Mesenchymal stem cell (in vitro differentiated cells and primary cell): ENCODE measurements at regions not wholly inside any gene's neighbourhood (a gene's known extent, or its start where the extent isn't known, plus 50 kb on each side); places are given as distances from the start of the nearest gene placed in this dataset.

Experiments used
- DNase-seq: peaks from one replicate; pipeline ENCODE4 v3.0.0-alpha.2; 2013
- H2AFZ ChIP-seq: one replicate; pipeline ENCODE4 v1.6.1; 2013; ENCODE audit warnings: low read depth, mild to moderate bottlenecking, control low read depth, inconsistent platforms, low read length, moderate library complexity
- H2AK5ac ChIP-seq: 2 replicates; pipeline ENCODE4 v1.6.1; 2013; ENCODE audit warnings: low read length, moderate library complexity, mild to moderate bottlenecking, inconsistent platforms; ENCODE audit not compliant: severe bottlenecking
- H2BK120ac ChIP-seq: one replicate; pipeline ENCODE4 v1.6.1; 2013; ENCODE audit warnings: low read depth, mild to moderate bottlenecking, inconsistent platforms, low read length, moderate library complexity
- H2BK12ac ChIP-seq, 2 experiments: one replicate each; pipeline ENCODE4 v1.6.1; 2013; ENCODE audit warnings: inconsistent platforms in 2 of 2, low read length in 2 of 2, mild to moderate bottlenecking in 2 of 2, moderate library complexity in 2 of 2, control low read depth in 1 of 2
- H2BK15ac ChIP-seq: one replicate; pipeline ENCODE4 v1.6.1; 2013; ENCODE audit warnings: mild to moderate bottlenecking, low read depth, inconsistent platforms; ENCODE audit not compliant: poor library complexity, severe bottlenecking
- H2BK5ac ChIP-seq: 2 replicates; pipeline ENCODE4 v1.6.1; 2013; ENCODE audit warnings: low read depth, mild to moderate bottlenecking, low read length, control low read depth, inconsistent platforms; ENCODE audit not compliant: poor library complexity, severe bottlenecking
- H3K14ac ChIP-seq, 2 experiments: one replicate each; pipeline ENCODE4 v1.6.1; 2013; ENCODE audit warnings: inconsistent platforms in 2 of 2, low read length in 2 of 2, control low read depth in 1 of 2, mild to moderate bottlenecking in 1 of 2, moderate library complexity in 1 of 2
- H3K18ac ChIP-seq, 2 experiments: one replicate each; pipeline ENCODE4 v1.6.1; 2013; ENCODE audit warnings: inconsistent platforms in 2 of 2, low read length in 2 of 2, control low read depth in 1 of 2, low read depth in 1 of 2, mild to moderate bottlenecking in 1 of 2
- H3K23ac ChIP-seq, 2 experiments: one replicate each; pipeline ENCODE4 v1.6.1; 2013; ENCODE audit warnings: inconsistent platforms in 2 of 2, low read length in 2 of 2, mild to moderate bottlenecking in 2 of 2, moderate library complexity in 2 of 2, control low read depth in 1 of 2
- H3K27ac ChIP-seq: 2 replicates; pipeline ENCODE4 v1.5.1; 2013; ENCODE audit warnings: mild to moderate bottlenecking, moderate library complexity, low read length, control low read depth, inconsistent platforms; ENCODE audit not compliant: poor library complexity, severe bottlenecking
- H3K27me3 ChIP-seq, 2 experiments: 2 replicates each; pipeline versions ENCODE4 v1.6.1 to v1.7.0; 2013; ENCODE audit warnings: low read length in 2 of 2, mild to moderate bottlenecking in 2 of 2, moderate library complexity in 2 of 2, control low read depth in 1 of 2, inconsistent platforms in 1 of 2; ENCODE audit not compliant: control insufficient read depth in 1 of 2, insufficient read depth in 1 of 2
- H3K36me3 ChIP-seq, 2 experiments: 2 replicates each; pipeline versions ENCODE4 v1.6.1 to v1.7.0; 2013; ENCODE audit warnings: low read length in 2 of 2, control low read depth in 1 of 2, inconsistent platforms in 1 of 2, low read depth in 1 of 2, mild to moderate bottlenecking in 1 of 2; ENCODE audit not compliant: insufficient read depth in 2 of 2, control insufficient read depth in 1 of 2
- H3K4ac ChIP-seq, 2 experiments: one replicate each; pipeline ENCODE4 v1.6.1; 2013; ENCODE audit warnings: inconsistent platforms in 2 of 2, low read length in 2 of 2, mild to moderate bottlenecking in 2 of 2, moderate library complexity in 2 of 2, control low read depth in 1 of 2, low read depth in 1 of 2
- H3K4me1 ChIP-seq: 2 replicates; pipeline ENCODE4 v1.6.1; 2013; ENCODE audit warnings: low read depth, low read length, control low read depth; ENCODE audit not compliant: control insufficient read depth, insufficient read depth
- H3K4me2 ChIP-seq: 2 replicates; pipeline ENCODE4 v1.6.1; 2013; ENCODE audit warnings: low read length, mild to moderate bottlenecking, inconsistent platforms; ENCODE audit not compliant: poor library complexity, severe bottlenecking
- H3K4me3 ChIP-seq, 2 experiments: 2 replicates each; pipeline versions ENCODE4 v1.5.1 to v1.7.0; 2013; ENCODE audit warnings: low read length in 2 of 2, mild to moderate bottlenecking in 2 of 2, control low read depth in 1 of 2, low read depth in 1 of 2; ENCODE audit not compliant: insufficient read depth in 1 of 2
- H3K79me1 ChIP-seq: replicated peaks from 2 replicates; pipeline ENCODE4 v1.6.1; 2013; ENCODE audit warnings: mild to moderate bottlenecking, control low read depth, low read length, inconsistent platforms; ENCODE audit not compliant: poor library complexity, severe bottlenecking
- H3K9ac ChIP-seq: 2 replicates; pipeline ENCODE4 v1.7.0; 2013; ENCODE audit warnings: mild to moderate bottlenecking, low read length, moderate library complexity
- H3K9me3 ChIP-seq: 2 replicates; pipeline ENCODE4 v1.7.0; 2013; ENCODE audit warnings: mild to moderate bottlenecking, low read length; ENCODE audit not compliant: control insufficient read depth
- H4K8ac ChIP-seq: one replicate; pipeline ENCODE4 v1.6.1; 2013; ENCODE audit warnings: inconsistent platforms, mild to moderate bottlenecking, low read length, moderate library complexity
- H4K91ac ChIP-seq: one replicate; pipeline ENCODE4 v1.6.1; 2013; ENCODE audit warnings: mild to moderate bottlenecking, low read length, inconsistent platforms
- WGBS: methylation state at CpG from one replicate; pipeline ENCODE4 v1.1.7; 2013; ENCODE audit warnings: mixed read lengths; 5-methylcytosine and 5-hydroxymethylcytosine counted together

- H3K9ac ChIP-seq = no peak overlapping the region
- H4K8ac ChIP-seq = no peak overlapping the region
- no peak overlapping the region for H2BK12ac ChIP-seq
- H3K4ac ChIP-seq = no peak overlapping the region
- H2AK5ac ChIP-seq = no peak overlapping the region
- H3K4me1 ChIP-seq = peaks cover 3% of the 10 kb centered on the region
- no peaks in the 10 kb centered on the region for H3K27me3 ChIP-seq
- no peak overlapping the region for H4K91ac ChIP-seq
- H3K18ac ChIP-seq = no peak overlapping the region
- no peak overlapping the region for H2AFZ ChIP-seq
- DNase-seq = no peak
- no peaks in the 10 kb centered on the region for H3K36me3 ChIP-seq
- no peak overlapping the region for H2BK15ac ChIP-seq
- H3K9me3 ChIP-seq = peaks cover 9% of the 10 kb centered on the region
- no peak overlapping the region for H3K14ac ChIP-seq
- H2BK120ac ChIP-seq = no peak overlapping the region
- no peak overlapping the region for H3K23ac ChIP-seq
- H3K4me2 ChIP-seq = no peak overlapping the region
- WGBS = 95% methylated on average over 1 of the region's 3 CpGs
- H2BK5ac ChIP-seq = no peak overlapping the region
- no peaks in the 10 kb centered on the region for H3K79me1 ChIP-seq
- H3K27ac ChIP-seq = no peak overlapping the region
- H3K4me3 ChIP-seq = no peak overlapping the region
These were observed 201.0 kb upstream of the STK17B start for GRCh38 chr2:196372276-196372809.

GRCh38 chr2:196372811-196373664, 201.7 kb upstream of the STK17B start:
- H3K4me2 ChIP-seq = no peak overlapping the region
- no peak overlapping the region for H2BK5ac ChIP-seq
- H3K27me3 ChIP-seq = no peaks in the 10 kb centered on the region
- peaks cover 9% of the 10 kb centered on the region for H3K9me3 ChIP-seq
- H3K14ac ChIP-seq = no peak overlapping the region
- H2AK5ac ChIP-seq = no peak overlapping the region
- H2AFZ ChIP-seq = no peak overlapping the region
- H2BK120ac ChIP-seq = no peak overlapping the region
- H3K23ac ChIP-seq = no peak overlapping the region
- no peak for DNase-seq
- H3K27ac ChIP-seq = no peak overlapping the region
- no peaks in the 10 kb centered on the region for H3K36me3 ChIP-seq
- H3K18ac ChIP-seq = no peak overlapping the region
- no peak overlapping the region for H4K8ac ChIP-seq
- peaks cover 3% of the 10 kb centered on the region for H3K4me1 ChIP-seq
- WGBS = 91% methylated on average over 5 of the region's 6 CpGs
- no peak overlapping the region for H3K4me3 ChIP-seq
- H4K91ac ChIP-seq = no peak overlapping the region
- H3K9ac ChIP-seq = no peak overlapping the region
- H3K4ac ChIP-seq = no peak overlapping the region
- H3K79me1 ChIP-seq = no peaks in the 10 kb centered on the region
- H2BK12ac ChIP-seq = no peak overlapping the region
- H2BK15ac ChIP-seq = no peak overlapping the region

GRCh38 chr2:196376984-196377877, 205.9 kb upstream of the STK17B start:
- Histone ChIP-seq H3K4me1 (no peaks in the 10 kb centered on the region), H3K9me3 (no peaks in the 10 kb centered on the region), H3K4me2 (no peak overlapping the region), H3K4me3 (no peak overlapping the region), H3K27ac (no peak overlapping the region), H4K8ac (no peak overlapping the region), H3K18ac (no peak overlapping the region), H2BK120ac (no peak overlapping the region), H4K91ac (no peak overlapping the region), H2AFZ (no peak overlapping the region), H3K23ac (no peak overlapping the region), H3K4ac (no peak overlapping the region), H3K79me1 (no peaks in the 10 kb centered on the region), H3K27me3 (no peaks in the 10 kb centered on the region), H2AK5ac (no peak overlapping the region), H2BK15ac (no peak overlapping the region), H3K14ac (no peak overlapping the region), H2BK12ac (no peak overlapping the region), H3K9ac (no peak overlapping the region), H3K36me3 (no peaks in the 10 kb centered on the region), H2BK5ac (no peak overlapping the region)
- no peak for DNase-seq
- 85% methylated on average over 5 of the region's 8 CpGs for WGBS

GRCh38 chr2:196379600-196379999, 208.2 kb upstream of the STK17B start:
- no peaks in the 10 kb centered on the region for H3K27me3 ChIP-seq
- no peak overlapping the region for H2AK5ac ChIP-seq
- H2BK120ac ChIP-seq = no peak overlapping the region
- H4K91ac ChIP-seq = no peak overlapping the region
- no peaks in the 10 kb centered on the region for H3K36me3 ChIP-seq
- no peak overlapping the region for H2BK5ac ChIP-seq
- H2BK12ac ChIP-seq = no peak overlapping the region
- no CpG with 5 or more reads among the region's 3 CpGs for WGBS
- no peak overlapping the region for H2AFZ ChIP-seq
- no peak overlapping the region for H3K23ac ChIP-seq
- H3K27ac ChIP-seq = no peak overlapping the region
- H2BK15ac ChIP-seq = no peak overlapping the region
- DNase-seq = no peak
- H3K14ac ChIP-seq = no peak overlapping the region
- H3K9me3 ChIP-seq = no peaks in the 10 kb centered on the region
- no peaks in the 10 kb centered on the region for H3K79me1 ChIP-seq
- H3K9ac ChIP-seq = no peak overlapping the region
- no peak overlapping the region for H3K4ac ChIP-seq
- no peak overlapping the region for H3K4me3 ChIP-seq
- no peaks in the 10 kb centered on the region for H3K4me1 ChIP-seq
- no peak overlapping the region for H3K18ac ChIP-seq
- H4K8ac ChIP-seq = no peak overlapping the region
- no peak overlapping the region for H3K4me2 ChIP-seq
